BE2C (cell line): ENCODE measurements at regions not wholly inside any gene's neighbourhood (a gene's known extent, or its start where the extent isn't known, plus 50 kb on each side); places are given as distances from the start of the nearest gene placed in this dataset.

Source experiments
- DNase-seq: peaks from one replicate; pipeline ENCODE4 v3.0.0-alpha.2; 2020
- H3K27me3 ChIP-seq: fragments of 250-450 bp; sonication (Bioruptor Pico); 2 replicates; pipeline ENCODE4 v1.5.1; 2020; ENCODE audit warnings: mild to moderate bottlenecking
- H3K36me3 ChIP-seq: fragments of 250-450 bp; sonication (Bioruptor Pico); 2 replicates; pipeline ENCODE4 v1.5.1; 2020; ENCODE audit warnings: mild to moderate bottlenecking
- H3K4me1 ChIP-seq: fragments of 250-450 bp; sonication (Bioruptor Pico); 2 replicates; pipeline ENCODE4 v1.5.1; 2020
- H3K4me3 ChIP-seq: 2 replicates; pipeline ENCODE4 v1.5.1; 2011; ENCODE audit warnings: low read depth, low read length
- H3K9me3 ChIP-seq: fragments of 250-450 bp; sonication (Bioruptor Pico); 2 replicates; pipeline ENCODE4 v1.5.1; 2020
- TF ChIP-seq, protein P1 (sequence below): IDR thresholded peaks from 2 replicates; pipeline ENCODE4 v1.5.1; 2012; ENCODE audit warnings: mild to moderate bottlenecking, low read depth, low read length

DNA sequence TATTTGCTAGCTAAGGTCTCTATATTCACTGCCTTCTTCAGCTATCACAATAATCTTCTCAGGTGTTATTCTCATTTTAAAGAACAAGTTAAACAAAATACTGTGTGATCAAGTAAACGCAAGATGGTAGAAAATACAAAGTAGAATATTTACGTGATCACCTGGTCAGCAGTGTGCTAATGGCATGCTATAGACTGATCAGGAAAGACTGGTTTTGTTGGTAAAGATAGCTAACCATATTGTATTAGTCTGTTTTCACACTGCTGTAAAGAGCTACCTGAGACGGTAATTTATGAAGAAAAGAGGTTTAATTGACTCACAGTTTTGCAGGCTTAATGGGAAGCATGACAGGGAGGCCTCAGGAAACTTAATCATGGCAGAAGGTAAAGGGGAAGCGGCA lies 50.4 kb downstream of the ZBTB38 start:
- Histone ChIP-seq H3K9me3 (no peaks in the 10 kb centered on the region), H3K27me3 (no peaks in the 10 kb centered on the region), H3K4me3 (no peak overlapping the region), H3K4me1 (no peaks in the 10 kb centered on the region), H3K36me3 (peaks cover 3% of the 10 kb centered on the region)
- DNase-seq = no peak
- TF ChIP-seq, protein P1, sequence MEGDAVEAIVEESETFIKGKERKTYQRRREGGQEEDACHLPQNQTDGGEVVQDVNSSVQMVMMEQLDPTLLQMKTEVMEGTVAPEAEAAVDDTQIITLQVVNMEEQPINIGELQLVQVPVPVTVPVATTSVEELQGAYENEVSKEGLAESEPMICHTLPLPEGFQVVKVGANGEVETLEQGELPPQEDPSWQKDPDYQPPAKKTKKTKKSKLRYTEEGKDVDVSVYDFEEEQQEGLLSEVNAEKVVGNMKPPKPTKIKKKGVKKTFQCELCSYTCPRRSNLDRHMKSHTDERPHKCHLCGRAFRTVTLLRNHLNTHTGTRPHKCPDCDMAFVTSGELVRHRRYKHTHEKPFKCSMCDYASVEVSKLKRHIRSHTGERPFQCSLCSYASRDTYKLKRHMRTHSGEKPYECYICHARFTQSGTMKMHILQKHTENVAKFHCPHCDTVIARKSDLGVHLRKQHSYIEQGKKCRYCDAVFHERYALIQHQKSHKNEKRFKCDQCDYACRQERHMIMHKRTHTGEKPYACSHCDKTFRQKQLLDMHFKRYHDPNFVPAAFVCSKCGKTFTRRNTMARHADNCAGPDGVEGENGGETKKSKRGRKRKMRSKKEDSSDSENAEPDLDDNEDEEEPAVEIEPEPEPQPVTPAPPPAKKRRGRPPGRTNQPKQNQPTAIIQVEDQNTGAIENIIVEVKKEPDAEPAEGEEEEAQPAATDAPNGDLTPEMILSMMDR = no peak

DNA sequence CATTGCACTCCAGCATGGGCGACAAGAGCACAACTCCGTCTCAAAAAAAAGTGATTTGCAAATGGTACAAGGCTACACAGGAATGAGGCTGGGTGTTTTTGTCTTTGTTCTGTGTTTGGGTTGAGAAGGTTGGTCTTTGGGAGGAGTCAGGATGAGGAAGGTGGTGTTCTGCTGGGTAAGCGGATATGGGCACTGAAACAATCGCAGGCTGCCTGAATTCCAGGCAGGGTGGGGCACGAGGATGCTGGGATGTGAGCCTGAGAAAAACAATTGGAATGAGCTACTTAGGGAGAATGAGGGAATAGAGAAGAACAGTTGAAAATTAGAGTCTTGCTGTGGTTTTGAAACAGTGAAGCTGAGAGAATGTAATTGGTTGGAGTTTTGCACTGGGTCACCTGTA lies 51.6 kb downstream of the ZBTB38 start:
- H3K36me3 ChIP-seq = peaks cover 6% of the 10 kb centered on the region

DNA sequence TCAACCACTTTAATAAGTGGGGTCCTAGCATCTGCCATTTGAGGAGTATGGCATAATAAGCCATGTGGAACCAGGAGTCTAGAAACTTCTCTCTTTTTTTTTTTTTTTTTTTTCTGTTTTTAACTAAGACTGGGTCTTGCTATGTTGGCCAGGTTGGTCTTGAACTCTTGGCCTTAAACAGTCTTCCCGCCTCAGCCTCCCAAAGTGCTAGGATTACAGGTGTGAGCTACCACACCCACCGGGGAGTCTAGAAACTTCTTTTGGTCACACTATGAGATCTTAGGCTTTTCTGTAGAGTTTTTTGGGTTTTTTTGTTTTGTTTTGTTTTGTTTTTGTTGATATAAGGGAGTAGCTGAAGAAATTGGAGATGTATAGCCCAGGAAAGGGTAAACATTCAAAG lies 52.9 kb downstream of the ZBTB38 start:
- Histone ChIP-seq H3K27me3 (no peaks in the 10 kb centered on the region), H3K4me1 (no peaks in the 10 kb centered on the region), H3K36me3 (peaks cover 6% of the 10 kb centered on the region), H3K4me3 (no peak overlapping the region), H3K9me3 (no peaks in the 10 kb centered on the region)
- no peak for DNase-seq
- TF ChIP-seq, protein P1 = no peak

More for the DNA sequence above, 51.6 kb downstream of the ZBTB38 start:
- H3K27me3 ChIP-seq = no peaks in the 10 kb centered on the region
- H3K4me1 ChIP-seq = no peaks in the 10 kb centered on the region
- no peak for DNase-seq
- no peaks in the 10 kb centered on the region for H3K9me3 ChIP-seq
- no peak overlapping the region for H3K4me3 ChIP-seq
- TF ChIP-seq, protein P1 = no peak

DNA sequence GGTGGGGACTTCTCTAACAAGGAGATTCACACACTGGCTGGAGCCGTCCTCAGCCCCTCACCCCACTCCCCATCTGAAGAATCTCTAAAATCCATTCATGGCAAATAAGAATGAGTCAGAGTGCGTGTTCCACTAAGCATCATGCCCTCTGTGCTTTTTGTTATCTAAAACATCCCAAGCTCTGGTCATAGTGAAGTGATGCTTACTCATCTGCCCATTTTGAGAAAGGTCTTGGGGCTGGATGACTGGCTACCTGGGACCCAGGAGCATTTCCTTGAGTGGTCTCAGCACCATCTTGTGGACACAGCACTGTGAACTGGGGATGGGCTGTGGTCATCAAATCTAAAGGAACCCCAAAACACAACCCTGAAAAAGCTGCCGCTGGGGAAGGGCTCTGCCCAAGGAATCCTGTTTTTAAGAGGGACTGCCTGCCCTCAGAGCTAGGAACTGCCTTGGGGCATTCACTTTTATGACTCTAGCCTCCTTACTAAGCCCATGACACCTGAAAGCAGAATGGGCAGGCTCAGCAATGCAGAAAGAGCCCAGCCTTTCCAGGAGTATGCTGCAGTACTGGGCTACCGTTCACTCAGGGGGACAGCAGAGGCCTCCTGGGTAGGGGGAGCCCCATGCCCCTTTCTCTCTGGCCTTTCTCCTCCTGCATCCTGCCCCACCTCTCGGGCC lies 53.5 kb downstream of the ZBTB38 start:
- no peak for DNase-seq
- no peak overlapping the region for H3K4me3 ChIP-seq
- no peaks in the 10 kb centered on the region for H3K4me1 ChIP-seq
- no peaks in the 10 kb centered on the region for H3K27me3 ChIP-seq
- TF ChIP-seq, protein P1 = no peak
- H3K36me3 ChIP-seq = peaks cover 3% of the 10 kb centered on the region
- H3K9me3 ChIP-seq = no peaks in the 10 kb centered on the region

DNA sequence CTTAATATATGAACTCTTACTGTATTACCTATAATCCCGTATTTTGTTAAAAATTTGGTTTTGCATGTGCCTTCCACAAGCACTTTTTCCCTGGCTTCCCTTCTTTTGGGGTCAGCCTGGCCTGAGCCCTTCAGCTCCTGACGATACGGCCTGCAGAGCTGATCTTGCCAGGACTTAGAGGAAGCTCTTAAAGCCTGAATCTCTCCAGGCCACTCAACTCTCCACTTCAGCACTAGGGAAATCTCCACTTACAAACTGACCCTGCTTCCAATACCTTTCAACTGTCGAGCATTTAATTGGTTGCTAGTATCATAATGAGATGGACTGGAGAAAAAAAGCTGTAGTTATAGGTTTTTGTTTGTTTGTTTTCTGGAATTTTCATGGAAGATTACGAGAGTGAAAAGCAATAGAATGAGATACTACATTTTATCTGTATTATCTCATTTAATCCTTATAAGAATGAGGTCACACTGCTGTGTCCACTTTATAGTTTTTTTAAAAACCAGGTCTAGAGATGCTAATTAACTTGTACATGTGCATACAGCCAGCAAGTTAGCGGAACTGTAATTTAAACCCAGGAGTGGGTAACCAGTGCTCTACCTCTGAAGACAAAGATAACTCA lies 54.8 kb downstream of the ZBTB38 start:
- TF ChIP-seq, protein P1 = no peak
- peaks cover 3% of the 10 kb centered on the region; the same call in 1 of the 2 replicates for H3K36me3 ChIP-seq

More for the DNA sequence above, 54.8 kb downstream of the ZBTB38 start:
- Histone ChIP-seq H3K27me3 (no peaks in the 10 kb centered on the region), H3K4me3 (no peak overlapping the region), H3K9me3 (no peaks in the 10 kb centered on the region), H3K4me1 (no peaks in the 10 kb centered on the region)
- DNase-seq = no peak
